A549 (cell line): ENCODE measurements at regions not wholly inside any gene's neighbourhood (a gene's known extent, or its start where the extent isn't known, plus 50 kb on each side); places are given as distances from the start of the nearest gene placed in this dataset.

Experiments used
- CTCF ChIP-seq: fragments of >200 bp; sonication (Bioruptor Twin); formaldehyde crosslinking; IDR thresholded peaks from 3 replicates; pipeline ENCODE4 v1.5.1; 2016
- EP300 ChIP-seq, 2 experiments: fragments of >200 bp; sonication (Bioruptor Twin); formaldehyde crosslinking; IDR thresholded peaks; 2 replicates in 1 of 2; 3 replicates in 1 of 2; pipeline ENCODE4 v1.6.1; 2016 to 2017
- GATA3 ChIP-seq: IDR thresholded peaks from 2 replicates; pipeline ENCODE4 v1.6.1; 2012; ENCODE audit warnings: borderline replicate concordance
- HMGXB4 ChIP-seq: fragments of 250-450 bp; sonication (Bioruptor Pico); IDR thresholded peaks from 2 replicates; pipeline ENCODE4 v1.5.0; 2021; ENCODE audit warnings: mild to moderate bottlenecking, moderate library complexity, borderline replicate concordance
- MAZ ChIP-seq: fragments of 150-350 bp; IDR thresholded peaks from 2 replicates; pipeline ENCODE4 v1.6.1; 2014; ENCODE audit warnings: antibody characterized with exemption, low read depth, low read length, borderline replicate concordance
- POLR2A ChIP-seq: IDR thresholded peaks from 2 replicates; pipeline ENCODE4 v1.6.1; 2012; ENCODE audit warnings: mild to moderate bottlenecking, low read length
- REST ChIP-seq: fragments of 200-600 bp; sonication (generic); IDR thresholded peaks from 2 replicates; pipeline ENCODE4 v1.6.1; 2016; ENCODE audit warnings: antibody characterized with exemption, mild to moderate bottlenecking, moderate library complexity

- TF ChIP-seq POLR2A (no peak), REST (no peak), MAZ (no peak), HMGXB4 (CRISPR knock-in tag) (no peak), GATA3 (no peak), CTCF (no peak), EP300 (IDR thresholded peaks at IDR 0.05) (no peak)
Observed at GRCh38 chr3:94937980-94938379, 875.1 kb downstream of the NSUN3 start.
